Trophoblast cell (in vitro differentiated cells and primary cell): ENCODE measurements at regions not wholly inside any gene's neighbourhood (a gene's known extent, or its start where the extent isn't known, plus 50 kb on each side); places are given as distances from the start of the nearest gene placed in this dataset.

ENCODE experiments used
- DNase-seq, 2 donors: peaks; one replicate each; pipeline ENCODE4 v3.0.0-alpha.2; 2016
- H2AFZ ChIP-seq: 2 replicates; pipeline ENCODE4 v1.6.1; 2013; ENCODE audit warnings: low read length, moderate library complexity, mild to moderate bottlenecking; ENCODE audit not compliant: insufficient read depth, poor library complexity
- H2AK5ac ChIP-seq: 2 replicates; pipeline ENCODE4 v1.6.1; 2013; ENCODE audit warnings: mild to moderate bottlenecking, low read length
- H2BK120ac ChIP-seq: 2 replicates; pipeline ENCODE4 v1.6.1; 2013; ENCODE audit warnings: low read length, mild to moderate bottlenecking, moderate library complexity; ENCODE audit not compliant: insufficient read depth, poor library complexity
- H2BK12ac ChIP-seq: 2 replicates; pipeline ENCODE4 v1.6.1; 2013; ENCODE audit warnings: mild to moderate bottlenecking, low read length, moderate library complexity
- H2BK5ac ChIP-seq: 2 replicates; pipeline ENCODE4 v1.6.1; 2013; ENCODE audit warnings: low read length, low read depth, moderate library complexity, mild to moderate bottlenecking; ENCODE audit not compliant: poor library complexity
- H3K14ac ChIP-seq: 2 replicates; pipeline ENCODE4 v1.6.1; 2013; ENCODE audit warnings: mild to moderate bottlenecking, low read length
- H3K18ac ChIP-seq: 2 replicates; pipeline ENCODE4 v1.6.1; 2013; ENCODE audit warnings: mild to moderate bottlenecking, low read length
- H3K23ac ChIP-seq: 2 replicates; pipeline ENCODE4 v1.6.1; 2013; ENCODE audit warnings: low read length
- H3K27ac ChIP-seq: 2 replicates; pipeline ENCODE4 v1.5.1; 2013; ENCODE audit warnings: low read depth, mild to moderate bottlenecking, inconsistent platforms, low read length, moderate library complexity
- H3K27me3 ChIP-seq: 2 replicates; pipeline ENCODE4 v1.6.1; 2013; ENCODE audit warnings: inconsistent platforms, mild to moderate bottlenecking, low read length, moderate library complexity; ENCODE audit not compliant: insufficient read depth
- H3K36me3 ChIP-seq, 2 experiments: 1 replicate in 1 of 2; 2 replicates in 1 of 2; pipeline ENCODE4 v1.6.1; 2013; ENCODE audit warnings: low read length in 2 of 2, mild to moderate bottlenecking in 2 of 2, moderate library complexity in 1 of 2; ENCODE audit not compliant: insufficient read depth in 2 of 2, control insufficient read depth in 1 of 2
- H3K4ac ChIP-seq: 2 replicates; pipeline ENCODE4 v1.6.1; 2013; ENCODE audit warnings: low read depth, mild to moderate bottlenecking, low read length, moderate library complexity
- H3K4me1 ChIP-seq, 2 experiments: 1 replicate in 1 of 2; 2 replicates in 1 of 2; pipeline ENCODE4 v1.6.1; 2013; ENCODE audit warnings: low read length in 2 of 2, mild to moderate bottlenecking in 2 of 2, moderate library complexity in 1 of 2; ENCODE audit not compliant: insufficient read depth in 2 of 2, control insufficient read depth in 1 of 2
- H3K4me2 ChIP-seq: 2 replicates; pipeline ENCODE4 v1.6.1; 2013; ENCODE audit warnings: inconsistent platforms, mild to moderate bottlenecking, low read length, moderate library complexity
- H3K4me3 ChIP-seq: 2 replicates; pipeline ENCODE4 v1.5.1; 2013; ENCODE audit warnings: mild to moderate bottlenecking, low read depth, low read length, inconsistent platforms
- H3K79me1 ChIP-seq: one replicate; pipeline ENCODE4 v1.6.1; 2013; ENCODE audit warnings: low read length
- H3K79me2 ChIP-seq: 2 replicates; pipeline ENCODE4 v1.6.1; 2013; ENCODE audit warnings: low read length, mild to moderate bottlenecking; ENCODE audit not compliant: control insufficient read depth, insufficient read depth, poor library complexity
- H3K9ac ChIP-seq: 2 replicates; pipeline ENCODE4 v1.6.1; 2013; ENCODE audit warnings: mild to moderate bottlenecking, low read length
- H3K9me3 ChIP-seq: 2 replicates; pipeline ENCODE4 v1.6.1; 2013; ENCODE audit warnings: low read depth, mild to moderate bottlenecking, control low read depth, inconsistent platforms, low read length; ENCODE audit not compliant: insufficient read depth
- H4K12ac ChIP-seq: 2 replicates; pipeline ENCODE4 v1.6.1; 2013; ENCODE audit warnings: low read depth, mild to moderate bottlenecking, low read length, moderate library complexity
- H4K8ac ChIP-seq: 2 replicates; pipeline ENCODE4 v1.6.1; 2013; ENCODE audit warnings: low read depth, mild to moderate bottlenecking, low read length, moderate library complexity
- H4K91ac ChIP-seq: one replicate; pipeline ENCODE4 v1.6.1; 2013; ENCODE audit warnings: low read depth, mild to moderate bottlenecking, low read length, moderate library complexity
- WGBS: extraction: QIAGEN DNeasy Blood & Tissue Kit; methylation state at CpG from one replicate; pipeline ENCODE4 v1.1.7; 2013; ENCODE audit warnings: missing lambda C conversion rate; ENCODE audit not compliant: insufficient read length, insufficient coverage; ENCODE audit errors: extremely low coverage; 5-methylcytosine and 5-hydroxymethylcytosine counted together

- Histone ChIP-seq H4K8ac (no peak overlapping the region), H3K14ac (no peak overlapping the region), H3K4me3 (no peak overlapping the region), H4K91ac (no peak overlapping the region), H3K79me1 (no peaks in the 10 kb centered on the region), H2BK120ac (no peak overlapping the region), H3K27ac (no peak overlapping the region), H2AFZ (no peak overlapping the region), H2BK12ac (no peak overlapping the region), H3K27me3 (no peaks in the 10 kb centered on the region), H2BK5ac (no peak overlapping the region), H3K23ac (no peak overlapping the region), H3K9ac (no peak overlapping the region), H3K4me1 (no peaks in the 10 kb centered on the region), H3K4ac (no peak overlapping the region), H3K18ac (no peak overlapping the region), H3K36me3 (no peaks in the 10 kb centered on the region), H3K4me2 (no peak overlapping the region), H2AK5ac (no peak overlapping the region), H3K79me2 (no peaks in the 10 kb centered on the region), H3K9me3 (no peaks in the 10 kb centered on the region), H4K12ac (no peak overlapping the region)
- no peak for DNase-seq
- WGBS: no CpG with 5 or more reads among the region's 2 CpGs
Observed at GRCh38 chr5:157924490-157924889, 65.5 kb upstream of the CLINT1 start.

GRCh38 chr5:157923765-157924164, 64.8 kb upstream of the CLINT1 start:
- Histone ChIP-seq H3K36me3 (no peaks in the 10 kb centered on the region), H2BK12ac (no peak overlapping the region), H3K4me2 (no peak overlapping the region), H2AK5ac (no peak overlapping the region), H3K79me2 (no peaks in the 10 kb centered on the region), H4K12ac (no peak overlapping the region), H3K4me3 (no peak overlapping the region), H3K18ac (no peak overlapping the region), H3K27me3 (no peaks in the 10 kb centered on the region), H3K79me1 (no peaks in the 10 kb centered on the region), H4K8ac (no peak overlapping the region), H2AFZ (no peak overlapping the region), H2BK120ac (no peak overlapping the region), H4K91ac (no peak overlapping the region), H3K14ac (no peak overlapping the region), H3K9me3 (no peaks in the 10 kb centered on the region), H3K27ac (no peak overlapping the region), H3K4ac (no peak overlapping the region), H3K9ac (no peak overlapping the region), H3K4me1 (peaks cover 3 to 4% of the 10 kb centered on the region in 2 experiments), H2BK5ac (no peak overlapping the region), H3K23ac (no peak overlapping the region)
- DNase-seq: no peak
- WGBS: no CpG with 5 or more reads among the region's 3 CpGs

- Histone ChIP-seq H2BK120ac (no peak overlapping the region), H2AFZ (no peak overlapping the region), H3K23ac (no peak overlapping the region), H3K4me2 (no peak overlapping the region), H3K4me1 (peaks cover 4 to 6% of the 10 kb centered on the region in 2 experiments), H3K4me3 (no peak overlapping the region), H3K27ac (no peak overlapping the region), H4K91ac (no peak overlapping the region), H2BK5ac (no peak overlapping the region), H3K14ac (no peak overlapping the region), H2AK5ac (no peak overlapping the region), H2BK12ac (no peak overlapping the region), H3K27me3 (no peaks in the 10 kb centered on the region), H3K79me1 (no peaks in the 10 kb centered on the region), H3K36me3 (no peaks in the 10 kb centered on the region), H4K8ac (no peak overlapping the region), H3K9ac (no peak overlapping the region), H3K9me3 (no peaks in the 10 kb centered on the region), H3K4ac (no peak overlapping the region), H4K12ac (no peak overlapping the region), H3K18ac (no peak overlapping the region), H3K79me2 (no peaks in the 10 kb centered on the region)
- no peak for DNase-seq
- WGBS: no CpG with 5 or more reads among the region's 4 CpGs
Observed at GRCh38 chr5:157922026-157922425, 63.1 kb upstream of the CLINT1 start.

GRCh38 chr5:157920828-157921170, 61.9 kb upstream of the CLINT1 start:
- H3K23ac ChIP-seq: no peak overlapping the region
- WGBS: no CpG with 5 or more reads among the region's 3 CpGs

More at GRCh38 chr5:157920828-157921170, 61.9 kb upstream of the CLINT1 start:
- Histone ChIP-seq H2AFZ (no peak overlapping the region), H3K18ac (no peak overlapping the region), H2BK12ac (no peak overlapping the region), H3K4me2 (no peak overlapping the region), H3K4me3 (no peak overlapping the region), H4K12ac (no peak overlapping the region), H4K91ac (no peak overlapping the region), H2BK5ac (no peak overlapping the region), H3K4ac (no peak overlapping the region), H3K9me3 (no peaks in the 10 kb centered on the region), H3K14ac (no peak overlapping the region), H3K36me3 (no peaks in the 10 kb centered on the region), H3K9ac (no peak overlapping the region), H3K4me1 (peaks cover 4 to 6% of the 10 kb centered on the region in 2 experiments), H3K27me3 (no peaks in the 10 kb centered on the region), H3K79me2 (no peaks in the 10 kb centered on the region), H2BK120ac (no peak overlapping the region), H4K8ac (no peak overlapping the region), H3K27ac (no peak overlapping the region), H3K79me1 (no peaks in the 10 kb centered on the region), H2AK5ac (no peak overlapping the region)
- no peak for DNase-seq
